GM21381 (cell line): ENCODE measurements at regions not wholly inside any gene's neighbourhood (a gene's known extent, or its start where the extent isn't known, plus 50 kb on each side); places are given as distances from the start of the nearest gene placed in this dataset.

Experiments used
- ATAC-seq: cut with Tn5 transposase; IDR thresholded peaks from one replicate; pipeline ENCODE4 v1.9.1; 2021; ENCODE audit warnings: mild to moderate bottlenecking, moderate library complexity; ENCODE audit not compliant: unreplicated experiment

- ATAC-seq = no peak
Measured at GRCh38 chr13:22082030-22082429, 411.2 kb downstream of the FGF9 start.

GRCh38 chr13:22082437-22083100, 411.7 kb downstream of the FGF9 start:
- no peak for ATAC-seq

- ATAC-seq = no peak
Measured at GRCh38 chr13:22085001-22085400, 414.1 kb downstream of the FGF9 start.

GRCh38 chr13:22086597-22087330, 415.9 kb downstream of the FGF9 start:
- ATAC-seq = no peak

- ATAC-seq = no peak
Measured at GRCh38 chr13:22090106-22090505, 419.2 kb downstream of the FGF9 start.

GRCh38 chr13:22091222-22091970, 420.5 kb downstream of the FGF9 start:
- ATAC-seq = no peak

- no peak for ATAC-seq
Measured at GRCh38 chr13:22091971-22092300, 421.1 kb downstream of the FGF9 start.

- no peak for ATAC-seq
Measured at GRCh38 chr13:22092791-22093560, 422.1 kb downstream of the FGF9 start.

- ATAC-seq = no peak
Measured at GRCh38 chr13:22095794-22096193, 424.9 kb downstream of the FGF9 start.

- ATAC-seq = no peak
Measured at GRCh38 chr13:22099585-22099984, 428.7 kb downstream of the FGF9 start.

GRCh38 chr13:22102271-22102670, 431.4 kb downstream of the FGF9 start:
- ATAC-seq = no peak

- no peak for ATAC-seq
Measured at GRCh38 chr13:22103046-22104027, 432.5 kb downstream of the FGF9 start.

- ATAC-seq = no peak
Measured at GRCh38 chr13:22106058-22106457, 435.2 kb downstream of the FGF9 start.

GRCh38 chr13:22107549-22107948, 436.7 kb downstream of the FGF9 start:
- no peak for ATAC-seq

- ATAC-seq = no peak
Measured at GRCh38 chr13:22108283-22108942, 437.5 kb downstream of the FGF9 start.

GRCh38 chr13:22108979-22109378, 438.1 kb downstream of the FGF9 start:
- ATAC-seq = no peak

GRCh38 chr13:22110368-22110767, 439.5 kb downstream of the FGF9 start:
- ATAC-seq = no peak

GRCh38 chr13:22111152-22111783, 440.4 kb downstream of the FGF9 start:
- ATAC-seq = no peak

GRCh38 chr13:22111961-22112360, 441.1 kb downstream of the FGF9 start:
- no peak for ATAC-seq
